Erythroblast (primary cell): ENCODE measurements at regions not wholly inside any gene's neighbourhood (a gene's known extent, or its start where the extent isn't known, plus 50 kb on each side); places are given as distances from the start of the nearest gene placed in this dataset.

ENCODE experiments used
- GATA1 ChIP-seq: IDR thresholded peaks from 2 replicates; pipeline ENCODE4 v1.6.1; 2011; ENCODE audit warnings: low read depth, mild to moderate bottlenecking, control low read depth, low read length, moderate library complexity
- POLR2A ChIP-seq: IDR thresholded peaks from 2 replicates; pipeline ENCODE4 v1.6.1; 2011; ENCODE audit warnings: mild to moderate bottlenecking, low read length

- TF ChIP-seq POLR2A = no peak
- no peak for TF ChIP-seq GATA1
Measured at GRCh38 chr6:148611213-148611612, 135.6 kb upstream of the UST start.
